Endodermal cell (in vitro differentiated cells): ENCODE measurements at regions not wholly inside any gene's neighbourhood (a gene's known extent, or its start where the extent isn't known, plus 50 kb on each side); places are given as distances from the start of the nearest gene placed in this dataset.

Experiments used
- DNase-seq: peaks from one replicate; pipeline ENCODE4 v3.0.0-alpha.2; 2017
- H3K27ac ChIP-seq: 2 replicates; pipeline ENCODE4 v1.5.1; 2013; ENCODE audit warnings: mild to moderate bottlenecking, low read depth, low read length, moderate library complexity
- H3K27me3 ChIP-seq: 2 replicates; pipeline ENCODE4 v1.6.1; 2013; ENCODE audit warnings: mild to moderate bottlenecking, low read length, moderate library complexity; ENCODE audit not compliant: insufficient read depth, control insufficient read depth, poor library complexity, severe bottlenecking
- H3K36me3 ChIP-seq: 2 replicates; pipeline ENCODE4 v1.7.0; 2013; ENCODE audit warnings: mild to moderate bottlenecking, low read length, moderate library complexity; ENCODE audit not compliant: control insufficient read depth, insufficient read depth
- H3K4me1 ChIP-seq: one replicate; pipeline ENCODE4 v1.7.0; 2013; ENCODE audit warnings: low read length; ENCODE audit not compliant: control insufficient read depth, insufficient read depth
- H3K4me3 ChIP-seq: 2 replicates; pipeline ENCODE4 v1.5.1; 2013; ENCODE audit warnings: mild to moderate bottlenecking, low read length, moderate library complexity
- H3K9ac ChIP-seq: 2 replicates; pipeline ENCODE4 v1.6.1; 2013; ENCODE audit warnings: mild to moderate bottlenecking, low read length, moderate library complexity; ENCODE audit not compliant: poor library complexity, severe bottlenecking; ENCODE audit errors: extremely low read depth
- H3K9me3 ChIP-seq: 2 replicates; pipeline ENCODE4 v1.6.1; 2013; ENCODE audit warnings: mild to moderate bottlenecking, low read length, moderate library complexity; ENCODE audit not compliant: control insufficient read depth
- H3K27ac Mint-ChIP-seq: 2 replicates; pipeline ENCODE4 v1.8.0; 2020; ENCODE audit warnings: mixed read lengths
- H3K27me3 Mint-ChIP-seq: 2 replicates; pipeline ENCODE4 v1.8.0; 2021; ENCODE audit warnings: mild to moderate bottlenecking, mixed read lengths; ENCODE audit not compliant: insufficient read depth
- H3K36me3 Mint-ChIP-seq: 2 replicates; pipeline ENCODE4 v1.8.0; 2020; ENCODE audit warnings: low read depth, mixed read lengths
- H3K4me1 Mint-ChIP-seq: 2 replicates; pipeline ENCODE4 v1.8.0; 2020; ENCODE audit warnings: mixed read lengths
- H3K4me3 Mint-ChIP-seq: 2 replicates; pipeline ENCODE4 v1.8.0; 2020; ENCODE audit warnings: mild to moderate bottlenecking, moderate library complexity, mixed read lengths
- H3K9me3 Mint-ChIP-seq: 2 replicates; pipeline ENCODE4 v1.8.0; 2020; ENCODE audit warnings: mild to moderate bottlenecking, mixed read lengths
- WGBS, 2 experiments: methylation state at CpG; one replicate each; pipeline versions ENCODE4 v1.1.5 to v1.1.7; 2013; ENCODE audit warnings: missing lambda C conversion rate in 2 of 2, mixed read lengths in 1 of 2; ENCODE audit not compliant: insufficient coverage in 1 of 2, insufficient read length in 1 of 2; 5-methylcytosine and 5-hydroxymethylcytosine counted together
- TF ChIP-seq, protein P1 (sequence below): fragments of 200-600 bp; sonication (generic); conservative IDR thresholded peaks from 2 replicates; pipeline ENCODE4 v1.5.0; 2021; ENCODE audit warnings: antibody characterized with exemption, mild to moderate bottlenecking

DNA sequence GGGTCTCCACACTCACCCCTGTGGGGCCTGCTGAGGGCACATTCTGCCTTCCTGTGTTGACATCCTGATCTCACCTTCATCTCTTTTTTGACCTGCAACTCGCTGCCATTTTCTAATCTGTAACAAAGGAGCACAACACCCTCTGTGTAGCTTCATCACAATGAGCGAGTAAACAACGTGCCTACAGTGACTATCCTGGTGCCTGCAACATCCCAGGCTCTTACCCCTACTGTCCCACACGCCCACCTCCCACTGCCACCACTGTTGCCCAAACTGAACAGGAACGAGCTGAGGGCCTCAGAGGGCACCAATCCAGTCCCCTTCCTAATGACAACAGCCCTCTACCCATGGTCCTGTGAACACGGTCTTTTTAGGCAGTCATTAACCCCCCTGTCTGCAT, 102.2 kb upstream of the GJB6 start:
- Histone ChIP-seq H3K4me3 (no peak overlapping the region), H3K27me3 (no peaks in the 10 kb centered on the region), H3K9ac (no peak overlapping the region), H3K36me3 (no peaks in the 10 kb centered on the region), H3K9me3 (no peaks in the 10 kb centered on the region), H3K27ac (no peak overlapping the region), H3K4me1 (no peaks in the 10 kb centered on the region)
- H3K4me1 Mint-ChIP-seq, result peaks cover 20% of the 10 kb centered on the region
- TF ChIP-seq, protein P1, sequence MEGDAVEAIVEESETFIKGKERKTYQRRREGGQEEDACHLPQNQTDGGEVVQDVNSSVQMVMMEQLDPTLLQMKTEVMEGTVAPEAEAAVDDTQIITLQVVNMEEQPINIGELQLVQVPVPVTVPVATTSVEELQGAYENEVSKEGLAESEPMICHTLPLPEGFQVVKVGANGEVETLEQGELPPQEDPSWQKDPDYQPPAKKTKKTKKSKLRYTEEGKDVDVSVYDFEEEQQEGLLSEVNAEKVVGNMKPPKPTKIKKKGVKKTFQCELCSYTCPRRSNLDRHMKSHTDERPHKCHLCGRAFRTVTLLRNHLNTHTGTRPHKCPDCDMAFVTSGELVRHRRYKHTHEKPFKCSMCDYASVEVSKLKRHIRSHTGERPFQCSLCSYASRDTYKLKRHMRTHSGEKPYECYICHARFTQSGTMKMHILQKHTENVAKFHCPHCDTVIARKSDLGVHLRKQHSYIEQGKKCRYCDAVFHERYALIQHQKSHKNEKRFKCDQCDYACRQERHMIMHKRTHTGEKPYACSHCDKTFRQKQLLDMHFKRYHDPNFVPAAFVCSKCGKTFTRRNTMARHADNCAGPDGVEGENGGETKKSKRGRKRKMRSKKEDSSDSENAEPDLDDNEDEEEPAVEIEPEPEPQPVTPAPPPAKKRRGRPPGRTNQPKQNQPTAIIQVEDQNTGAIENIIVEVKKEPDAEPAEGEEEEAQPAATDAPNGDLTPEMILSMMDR, result no peak
- H3K4me3 Mint-ChIP-seq, result no peak overlapping the region
- no peak for DNase-seq
- H3K27ac Mint-ChIP-seq, result no peak overlapping the region
- WGBS, 2 experiments, result 85 to 94% methylated on average over 4 to 6 of the region's 6 CpGs
- no peaks in the 10 kb centered on the region for H3K36me3 Mint-ChIP-seq
- H3K27me3 Mint-ChIP-seq, result no peaks in the 10 kb centered on the region
- peaks cover 6% of the 10 kb centered on the region for H3K9me3 Mint-ChIP-seq

- DNase-seq, result no peak
- no peaks in the 10 kb centered on the region for H3K27me3 ChIP-seq
- H3K4me1 ChIP-seq, result no peaks in the 10 kb centered on the region
- 64 to 72% methylated on average over 4 to 7 of the region's 7 CpGs for WGBS, 2 experiments
- H3K4me1 Mint-ChIP-seq, result peaks cover 20% of the 10 kb centered on the region
- H3K36me3 ChIP-seq, result no peaks in the 10 kb centered on the region
- peak overlapping the region; percentile 14 for H3K27ac Mint-ChIP-seq
- H3K36me3 Mint-ChIP-seq, result no peaks in the 10 kb centered on the region
- peaks cover 4% of the 10 kb centered on the region for H3K27me3 Mint-ChIP-seq
- peaks cover 9% of the 10 kb centered on the region for H3K9me3 Mint-ChIP-seq
- TF ChIP-seq, protein P1, result no peak
- no peak overlapping the region for H3K9ac ChIP-seq
- no peaks in the 10 kb centered on the region for H3K9me3 ChIP-seq
- H3K4me3 Mint-ChIP-seq, result no peak overlapping the region
- H3K4me3 ChIP-seq, result no peak overlapping the region
- peak overlapping the region; percentile 95 for H3K27ac ChIP-seq
Observed at GRCh38 chr13:20332361-20333096, 100.4 kb upstream of the GJB6 start.

DNA sequence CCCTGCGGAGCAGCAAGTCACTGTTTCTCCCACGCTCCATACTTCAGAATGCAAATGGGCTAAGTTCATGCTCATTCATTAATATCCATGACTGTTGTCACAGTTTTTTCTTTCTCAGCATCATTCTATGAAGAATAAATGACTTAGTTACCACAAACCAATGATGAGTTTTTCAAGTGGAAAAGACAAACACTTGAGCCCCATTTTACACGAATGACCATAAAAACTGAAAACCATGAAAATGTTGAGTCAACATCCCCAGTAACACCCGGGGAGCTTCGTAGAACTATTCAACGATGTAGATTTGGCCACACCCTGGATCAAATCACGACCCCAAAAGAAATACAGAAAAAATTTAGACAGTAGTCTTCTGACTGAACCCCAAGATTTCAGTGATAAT, 99.8 kb upstream of the GJB6 start:
- Histone ChIP-seq H3K4me1 (no peaks in the 10 kb centered on the region), H3K27me3 (no peaks in the 10 kb centered on the region), H3K9ac (no peak overlapping the region), H3K4me3 (no peak overlapping the region), H3K36me3 (no peaks in the 10 kb centered on the region), H3K9me3 (no peaks in the 10 kb centered on the region), H3K27ac (peak overlapping the region; percentile 95)
- H3K4me3 Mint-ChIP-seq, result no peak overlapping the region
- TF ChIP-seq, protein P1, result no peak
- H3K36me3 Mint-ChIP-seq, result no peaks in the 10 kb centered on the region
- DNase-seq, result no peak
- 80 to 87% methylated on average over 7 of the region's 7 CpGs for WGBS, 2 experiments
- H3K27ac Mint-ChIP-seq, result no peak overlapping the region
- peaks cover 9% of the 10 kb centered on the region for H3K9me3 Mint-ChIP-seq
- peaks cover 16% of the 10 kb centered on the region for H3K4me1 Mint-ChIP-seq
- peaks cover 4% of the 10 kb centered on the region for H3K27me3 Mint-ChIP-seq
